ENCODE measurements at regions not wholly inside any gene's neighbourhood (a gene's known extent, or its start where the extent isn't known, plus 50 kb on each side); places are given as distances from the start of the nearest gene placed in this dataset.

- 0% methylated on average over 1 of the region's 1 CpG for WGBS (ENCODE audit: insufficient coverage, low coverage, missing lambda C conversion rate)
- BruUV-seq (replicated peaks), result no TSS peak
- ChIA-PET CTCF (ENCODE audit: low intra/inter-chr PET ratio) (no interaction called here), POLR2A (no interaction called here)
- TF ChIP-seq RREB1 (CRISPR knock-in tag; IDR thresholded peaks at IDR 0.05), result no peak
- TF ChIP-seq DDX20 (tag; IDR thresholded peaks at IDR 0.05; ENCODE audit: low read depth), result no peak
- TF ChIP-seq ZNF263 (CRISPR knock-in tag; IDR thresholded peaks at IDR 0.05; ENCODE audit: borderline replicate concordance), result no peak
- TF ChIP-seq TAF1 (IDR thresholded peaks at IDR 0.05; ENCODE audit: control insufficient read depth, extremely low read depth, insufficient read depth, low read length, severe bottlenecking), result no peak
- TF ChIP-seq STAT6 (CRISPR knock-in tag; IDR thresholded peaks at IDR 0.05), result no peak
- TF ChIP-seq MAZ (CRISPR knock-in tag; conservative IDR thresholded peaks at IDR 0.05 in 1 of 2, IDR thresholded peaks at IDR 0.05 in 1 of 2), result no peak
- TF ChIP-seq CREB3L1 (IDR thresholded peaks at IDR 0.05; ENCODE audit: borderline replicate concordance, low read depth), result no peak
- Histone ChIP-seq H3K9me3 (replicated peaks; ENCODE audit: control insufficient read depth, insufficient read depth, low read depth, low read length) (no peaks in the 10 kb centered on the region), H3K4me2 (ENCODE audit: insufficient read depth, low read length) (no peak overlapping the region), H3K4me3 (no peak overlapping the region), H4K20me1 (replicated peaks; ENCODE audit: control insufficient read depth, insufficient read depth, low read length) (no peaks in the 10 kb centered on the region), H3K9me1 (ENCODE audit: control insufficient read depth, insufficient read depth, low read length) (no peaks in the 10 kb centered on the region), H3K27me3 (ENCODE audit: control insufficient read depth in 2 of 2, insufficient read depth in 2 of 2, low read length in 2 of 2) (no peaks in the 10 kb centered on the region; a peak in 1 of 5 replicates), H3K79me2 (ENCODE audit: control insufficient read depth, insufficient read depth, low read length) (no peaks in the 10 kb centered on the region), H3K9ac (ENCODE audit: insufficient read depth in 1 of 2, low read depth in 2 of 2, low read length in 2 of 2) (no peak overlapping the region), H3K4me1 (replicated peaks in 1 of 2; ENCODE audit: control insufficient read depth in 2 of 2, insufficient read depth in 2 of 2, low read length in 2 of 2) (no peaks in the 10 kb centered on the region), H3K27ac (ENCODE audit: extremely low read depth, low read depth, low read length) (no peak overlapping the region), H3K36me3 (ENCODE audit: control insufficient read depth, insufficient read depth, low read length) (no peaks in the 10 kb centered on the region), H2AFZ (ENCODE audit: low read depth, low read length) (no peak overlapping the region)
- FAIRE-seq (no peak), DNase-seq (ENCODE audit: extremely low read depth in 1 of 4, low spot score in 3 of 4) (no peak), ATAC-seq (no peak)
- in situ Hi-C loops (cut with MboI) (no loop called here), intact Hi-C loops (cut with micrococcal nuclease) (no loop called here)
Observed at GRCh38 chr16:26651884-26652283, 414.8 kb upstream of the C16orf82 start.
